HG03469 (cell line): ENCODE measurements at regions not wholly inside any gene's neighbourhood (a gene's known extent, or its start where the extent isn't known, plus 50 kb on each side); places are given as distances from the start of the nearest gene placed in this dataset.

Experiments
- ATAC-seq: cut with Tn5 transposase; IDR thresholded peaks from one replicate; pipeline ENCODE4 v1.9.1; 2021; ENCODE audit warnings: mild to moderate bottlenecking, moderate library complexity, moderate number of reproducible peaks; ENCODE audit not compliant: unreplicated experiment

GRCh38 chr7:32273297-32273696 lies 203.1 kb upstream of the PDE1C start:
- no peak for ATAC-seq

GRCh38 chr7:32266932-32267475 lies 196.8 kb upstream of the PDE1C start:
- no peak for ATAC-seq

- ATAC-seq, result no peak
These were observed 194.6 kb upstream of the PDE1C start for GRCh38 chr7:32264702-32265284.

GRCh38 chr7:32263611-32264010 lies 193.4 kb upstream of the PDE1C start:
- no peak for ATAC-seq

GRCh38 chr7:32262315-32262714 lies 192.1 kb upstream of the PDE1C start:
- ATAC-seq, result no peak

- peak; percentile 88 for ATAC-seq
These were observed 189.9 kb upstream of the PDE1C start for GRCh38 chr7:32259931-32260596.

GRCh38 chr7:32258265-32258664 lies 188.1 kb upstream of the PDE1C start:
- no peak for ATAC-seq

- no peak for ATAC-seq
These were observed 187.4 kb upstream of the PDE1C start for GRCh38 chr7:32257621-32258020.

- ATAC-seq, result no peak
These were observed 186.6 kb upstream of the PDE1C start for GRCh38 chr7:32256811-32257210.

- no peak for ATAC-seq
These were observed 186.2 kb upstream of the PDE1C start for GRCh38 chr7:32256376-32256775.

GRCh38 chr7:32255036-32255435 lies 184.8 kb upstream of the PDE1C start:
- ATAC-seq, result no peak

GRCh38 chr7:32253299-32253698 lies 183.1 kb upstream of the PDE1C start:
- no peak for ATAC-seq

GRCh38 chr7:32251659-32252058 lies 181.5 kb upstream of the PDE1C start:
- no peak for ATAC-seq

- no peak for ATAC-seq
These were observed 180.5 kb upstream of the PDE1C start for GRCh38 chr7:32250471-32251260.

GRCh38 chr7:32250003-32250402 lies 179.8 kb upstream of the PDE1C start:
- no peak for ATAC-seq

- ATAC-seq, result no peak
These were observed 178.3 kb upstream of the PDE1C start for GRCh38 chr7:32248522-32248921.

GRCh38 chr7:32244806-32245345 lies 174.7 kb upstream of the PDE1C start:
- ATAC-seq, result no peak

- ATAC-seq, result no peak
These were observed 173.6 kb upstream of the PDE1C start for GRCh38 chr7:32243687-32244290.

- ATAC-seq, result no peak
These were observed 172.2 kb upstream of the PDE1C start for GRCh38 chr7:32242436-32242835.

- ATAC-seq, result no peak
These were observed 171.4 kb upstream of the PDE1C start for GRCh38 chr7:32241636-32242035.

- ATAC-seq, result no peak
These were observed 169.6 kb upstream of the PDE1C start for GRCh38 chr7:32239764-32240163.
